Fibroblast of mammary gland (primary cell): ENCODE measurements at regions not wholly inside any gene's neighbourhood (a gene's known extent, or its start where the extent isn't known, plus 50 kb on each side); places are given as distances from the start of the nearest gene placed in this dataset.
A peak's percentile ranks its signal among the peaks of the same experiment; 100 is the strongest.

Experiments
- DNase-seq: peaks from one replicate; pipeline ENCODE4 v3.0.0-alpha.2; 2010; ENCODE audit warnings: low read depth
- H3K4me3 ChIP-seq: 2 replicates; pipeline ENCODE4 v1.5.1; 2011; ENCODE audit warnings: low read depth, mild to moderate bottlenecking, low read length, moderate library complexity; ENCODE audit not compliant: control insufficient read depth
- CTCF ChIP-seq: conservative IDR thresholded peaks from 2 replicates; pipeline ENCODE4 v1.5.1; 2011; ENCODE audit warnings: low read depth, low read length, inconsistent platforms; ENCODE audit not compliant: control insufficient read depth, insufficient read depth

- no peak overlapping the region for H3K4me3 ChIP-seq
- no peak for DNase-seq
- no peak for TF ChIP-seq CTCF
Measured at GRCh38 chr2:19228715-19229114, 129.7 kb downstream of the OSR1 start.

GRCh38 chr2:19228181-19228593, 130.2 kb downstream of the OSR1 start:
- H3K4me3 ChIP-seq, result no peak overlapping the region

GRCh38 chr2:19226871-19227270, 131.6 kb downstream of the OSR1 start:
- DNase-seq, result no peak
- no peak for TF ChIP-seq CTCF
- no peak overlapping the region for H3K4me3 ChIP-seq

More at GRCh38 chr2:19228181-19228593, 130.2 kb downstream of the OSR1 start:
- no peak for DNase-seq
- TF ChIP-seq CTCF, result no peak

GRCh38 chr2:19226386-19226785, 132.0 kb downstream of the OSR1 start:
- TF ChIP-seq CTCF, result no peak
- H3K4me3 ChIP-seq, result no peak overlapping the region
- DNase-seq, result no peak

- H3K4me3 ChIP-seq, result no peak overlapping the region
- DNase-seq, result no peak
- no peak for TF ChIP-seq CTCF
Measured at GRCh38 chr2:19225931-19226330, 132.5 kb downstream of the OSR1 start.

- peak; percentile 33 for DNase-seq
- H3K4me3 ChIP-seq, result no peak overlapping the region
- no peak for TF ChIP-seq CTCF
Measured at GRCh38 chr2:19225126-19225525, 133.3 kb downstream of the OSR1 start.

GRCh38 chr2:19224486-19224885, 133.9 kb downstream of the OSR1 start:
- no peak for DNase-seq
- TF ChIP-seq CTCF, result no peak
- H3K4me3 ChIP-seq, result no peak overlapping the region
